ENCODE measurements at regions not wholly inside any gene's neighbourhood (a gene's known extent, or its start where the extent isn't known, plus 50 kb on each side); places are given as distances from the start of the nearest gene placed in this dataset.
"Not testable (repeated sequence)": the region's sequence is repeated elsewhere in the genome, so short reads cannot be mapped to it uniquely, and the experiment has no call there.

- DNase-seq: not testable (repeated sequence)
Observed at GRCh38 chr6:57989520-57990080, 672.2 kb downstream of the PRIM2 start.

- DNase-seq: not testable (repeated sequence)
Observed at GRCh38 chr6:57998858-57999619, 681.6 kb downstream of the PRIM2 start.

GRCh38 chr6:58000233-58000632 lies 682.8 kb downstream of the PRIM2 start:
- not testable (repeated sequence) for DNase-seq

GRCh38 chr6:58003417-58004167 lies 686.2 kb downstream of the PRIM2 start:
- DNase-seq: not testable (repeated sequence)

GRCh38 chr6:58007334-58008000 lies 690.0 kb downstream of the PRIM2 start:
- not testable (repeated sequence) for DNase-seq

GRCh38 chr6:58008001-58008335 lies 690.5 kb downstream of the PRIM2 start:
- DNase-seq: not testable (repeated sequence)

GRCh38 chr6:58011954-58012600 lies 694.6 kb downstream of the PRIM2 start:
- DNase-seq: not testable (repeated sequence)

- DNase-seq: not testable (repeated sequence)
Observed at GRCh38 chr6:58016614-58017013, 699.2 kb downstream of the PRIM2 start.

- not testable (repeated sequence) for DNase-seq
Observed at GRCh38 chr6:58028188-58028587, 710.8 kb downstream of the PRIM2 start.

- DNase-seq: not testable (repeated sequence)
Observed at GRCh38 chr6:58038213-58038612, 720.8 kb downstream of the PRIM2 start.

GRCh38 chr6:58046584-58046983 lies 729.2 kb downstream of the PRIM2 start:
- DNase-seq: not testable (repeated sequence)

- DNase-seq: not testable (repeated sequence)
Observed at GRCh38 chr6:58047389-58047788, 730.0 kb downstream of the PRIM2 start.

- not testable (repeated sequence) for DNase-seq
Observed at GRCh38 chr6:58047865-58048264, 730.4 kb downstream of the PRIM2 start.

GRCh38 chr6:58055465-58056176 lies 738.2 kb downstream of the PRIM2 start:
- not testable (repeated sequence) for DNase-seq

GRCh38 chr6:58059701-58060100 lies 742.3 kb downstream of the PRIM2 start:
- DNase-seq: not testable (repeated sequence)

GRCh38 chr6:58063542-58063941 lies 746.1 kb downstream of the PRIM2 start:
- DNase-seq: not testable (repeated sequence)

GRCh38 chr6:58067867-58068548 lies 750.6 kb downstream of the PRIM2 start:
- not testable (repeated sequence) for DNase-seq

GRCh38 chr6:58073263-58073662 lies 755.8 kb downstream of the PRIM2 start:
- no peak for DNase-seq

- not testable (repeated sequence) for DNase-seq
Observed at GRCh38 chr6:58090067-58090466, 772.6 kb downstream of the PRIM2 start.

GRCh38 chr6:58097251-58097650 lies 779.8 kb downstream of the PRIM2 start:
- not testable (repeated sequence) for DNase-seq

GRCh38 chr6:58113960-58114359 lies 796.5 kb downstream of the PRIM2 start:
- DNase-seq: no peak
